Activated effector memory CD4-positive, alpha-beta T cell treated with anti-CD3 and anti-CD28 coated beads, Interleukin-2, amount 50 U/mL, for 16 hours (primary cell): ENCODE measurements at regions not wholly inside any gene's neighbourhood (a gene's known extent, or its start where the extent isn't known, plus 50 kb on each side); places are given as distances from the start of the nearest gene placed in this dataset.
"Not testable (repeated sequence)": the region's sequence is repeated elsewhere in the genome, so short reads cannot be mapped to it uniquely, and the experiment has no call there.

Experiments
- DNase-seq: peaks from one replicate; pipeline ENCODE4 v3.0.0-alpha.2; 2020

GRCh38 chr2:174697255-174697654, 67.0 kb downstream of the CHRNA1 start:
- DNase-seq: peak; percentile 84

DNA sequence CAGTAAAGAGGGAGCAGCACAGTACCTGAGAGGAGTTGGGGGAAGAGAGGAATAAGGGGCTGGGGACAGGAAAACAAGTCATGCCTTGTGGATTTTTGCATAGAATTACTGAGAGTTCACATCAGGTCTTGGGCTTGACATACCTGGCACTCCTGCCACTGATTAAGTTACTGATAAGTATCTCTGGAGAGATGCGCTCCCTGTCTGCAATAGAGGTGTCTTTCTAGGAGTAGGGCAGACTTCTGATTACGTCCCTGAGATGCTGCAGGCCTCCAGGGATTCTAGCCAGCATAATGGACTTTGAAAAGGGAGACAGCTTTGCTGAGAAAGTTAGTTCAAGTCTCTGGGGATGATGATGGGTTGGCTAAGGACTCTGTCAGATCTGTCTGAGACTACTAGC, 69.4 kb downstream of the CHRNA1 start:
- no peak for DNase-seq

- no peak for DNase-seq
Observed at GRCh38 chr2:174694196-174694878, 69.9 kb downstream of the CHRNA1 start.

- no peak for DNase-seq
Observed at GRCh38 chr2:174693344-174693743, 70.9 kb downstream of the CHRNA1 start.

DNA sequence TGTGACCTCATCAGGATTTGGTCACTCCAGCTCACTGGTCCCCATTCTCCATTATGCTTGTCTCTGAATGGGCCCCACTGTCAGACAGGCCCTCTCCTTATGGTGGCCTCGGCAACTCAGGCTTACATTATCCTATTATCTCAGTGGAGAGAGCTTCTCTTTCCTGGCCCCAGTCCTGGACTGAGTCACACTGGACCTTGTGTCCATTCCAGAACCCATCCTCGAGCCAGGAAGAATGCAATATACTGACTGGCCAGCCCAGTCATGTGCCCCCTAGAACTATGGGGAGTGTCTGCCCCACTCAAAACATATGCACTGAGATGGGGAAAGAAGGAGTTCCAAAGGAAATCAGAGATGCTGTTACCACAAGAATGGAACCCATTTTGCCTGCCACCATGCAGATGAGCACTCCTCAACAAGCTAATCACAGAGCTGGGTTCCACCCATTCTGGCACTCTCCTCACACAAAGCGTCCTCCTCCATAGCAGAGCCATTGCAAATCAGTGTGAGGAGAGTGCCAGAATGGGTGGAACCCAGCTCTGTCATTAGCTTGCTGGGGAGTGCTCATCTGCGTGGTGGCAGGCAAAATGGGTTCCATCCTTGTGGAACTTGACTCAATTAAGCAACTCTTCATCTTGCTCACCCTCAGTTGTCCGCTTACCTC, 71.9 kb downstream of the CHRNA1 start:
- DNase-seq: no peak

GRCh38 chr2:174691201-174691779, 73.0 kb downstream of the CHRNA1 start:
- no peak for DNase-seq

GRCh38 chr2:174690026-174690425, 74.2 kb downstream of the CHRNA1 start:
- no peak for DNase-seq

GRCh38 chr2:174688079-174688478, 76.2 kb downstream of the CHRNA1 start:
- DNase-seq: no peak

DNA sequence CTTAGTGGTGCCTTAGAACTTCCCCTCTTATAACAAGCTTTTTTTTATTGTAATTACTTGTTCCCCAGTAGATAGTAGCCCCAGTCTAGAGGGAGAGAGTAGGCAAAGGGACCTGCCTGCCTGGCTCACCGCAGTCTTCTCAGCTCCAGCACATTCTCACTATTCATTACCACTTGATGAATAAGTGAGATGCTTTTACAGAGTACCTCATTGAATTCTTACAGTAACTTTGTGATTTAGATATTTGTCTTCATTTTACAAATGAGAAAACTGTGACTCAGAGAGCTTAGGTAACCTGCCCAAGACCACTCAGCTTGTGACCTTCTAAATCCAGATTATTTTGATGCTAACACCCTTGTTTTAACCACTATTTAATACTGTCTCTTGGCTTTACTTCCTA, 77.8 kb downstream of the CHRNA1 start:
- no peak for DNase-seq

- DNase-seq: no peak
Observed at GRCh38 chr2:174683392-174683759, 80.9 kb downstream of the CHRNA1 start.

DNA sequence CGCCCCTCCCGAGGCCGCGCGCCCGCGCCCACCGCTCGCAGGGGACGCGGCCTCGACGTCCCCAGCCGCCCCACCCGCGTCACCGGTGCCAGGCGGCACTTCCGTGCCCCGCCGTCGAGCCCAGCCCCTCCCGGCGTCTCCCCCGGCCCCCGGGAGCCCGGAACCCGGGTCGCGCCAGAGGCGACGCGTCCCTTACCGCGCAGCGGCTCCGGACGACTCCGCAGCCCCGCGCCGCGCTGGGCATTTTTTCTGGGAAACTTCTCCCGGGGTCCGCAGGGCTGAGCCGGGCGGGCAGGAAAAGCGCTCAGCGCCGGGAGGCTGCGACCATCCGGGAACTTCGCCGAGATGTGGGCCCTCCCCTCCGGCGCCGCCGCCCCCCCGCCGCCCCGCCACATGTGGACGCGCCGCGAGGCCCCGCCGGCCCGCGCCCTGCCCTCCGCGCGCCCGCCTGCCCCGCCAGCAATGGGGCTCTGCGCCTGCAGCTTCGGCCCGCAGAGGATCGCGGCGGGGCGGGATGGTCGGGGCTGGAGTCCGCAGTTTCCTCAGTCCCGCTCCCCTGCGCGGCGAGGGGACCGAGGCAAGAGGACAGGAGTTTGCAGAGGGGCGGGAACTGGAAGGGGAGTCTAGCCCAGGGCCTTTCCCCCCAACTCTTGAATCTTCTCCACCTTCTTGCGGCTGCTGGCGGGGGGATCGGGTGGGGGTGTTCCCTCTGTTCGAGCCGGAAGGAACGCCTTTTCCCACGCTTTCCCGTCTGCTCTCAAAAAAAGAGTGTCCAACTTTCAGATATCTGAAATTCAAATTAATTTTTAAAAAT, 81.5 kb downstream of the CHRNA1 start:
- DNase-seq: peak; percentile 85

DNA sequence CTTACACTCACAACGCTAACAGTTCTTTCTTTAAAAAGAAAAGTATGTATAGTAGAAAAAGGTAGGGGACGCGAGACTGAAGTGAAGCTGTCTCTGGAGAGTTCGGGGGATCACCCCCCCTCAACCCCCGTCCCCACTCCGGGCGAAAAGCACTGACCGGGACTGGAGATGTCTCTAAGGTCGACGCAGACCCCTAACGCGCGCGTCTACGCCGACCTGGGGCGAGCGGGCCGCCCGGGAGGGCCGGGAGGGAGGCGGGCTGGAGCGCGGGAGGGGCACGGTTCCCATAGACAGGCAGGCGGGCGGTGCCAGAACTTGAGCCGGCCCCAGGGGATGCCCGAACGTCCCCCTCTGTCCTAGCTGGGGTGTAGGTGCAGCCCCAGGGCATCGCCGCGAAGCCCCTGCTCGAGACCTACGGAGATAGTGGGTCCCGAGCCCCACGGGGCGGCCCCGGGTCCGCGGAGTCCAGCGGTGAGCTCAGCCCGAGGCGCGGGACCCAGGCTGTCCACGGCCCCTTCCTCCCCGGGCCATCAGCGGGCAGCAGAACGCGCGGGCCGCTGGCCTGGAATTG, 82.2 kb downstream of the CHRNA1 start:
- peak; percentile 76 for DNase-seq

- DNase-seq: no peak
Observed at GRCh38 chr2:174681099-174682006, 82.9 kb downstream of the CHRNA1 start.

GRCh38 chr2:174680221-174680620, 82.6 kb upstream of the WIPF1 start:
- no peak for DNase-seq

- DNase-seq: no peak
Observed at GRCh38 chr2:174678395-174678794, 80.8 kb upstream of the WIPF1 start.

- DNase-seq: no peak
Observed at GRCh38 chr2:174675615-174676014, 78.0 kb upstream of the WIPF1 start.

DNA sequence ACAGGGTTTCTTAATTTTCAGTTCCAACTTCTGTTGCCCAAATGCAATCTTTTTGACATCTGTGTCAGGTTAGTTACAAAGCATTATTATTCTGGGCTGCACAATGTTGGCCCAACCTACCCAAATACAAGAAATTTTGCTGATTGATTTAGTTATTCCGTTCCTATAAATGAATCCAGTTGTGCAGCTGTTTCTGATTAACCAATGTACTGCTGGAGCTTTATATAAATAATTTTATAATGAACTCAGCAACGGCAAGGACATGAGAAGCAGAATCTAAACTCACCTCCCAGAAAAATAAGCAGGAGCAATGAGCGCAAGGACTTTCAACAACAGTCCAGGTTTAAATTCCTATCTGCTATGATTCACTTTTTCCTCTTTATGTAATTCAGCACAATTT, 76.3 kb upstream of the WIPF1 start:
- no peak for DNase-seq

DNA sequence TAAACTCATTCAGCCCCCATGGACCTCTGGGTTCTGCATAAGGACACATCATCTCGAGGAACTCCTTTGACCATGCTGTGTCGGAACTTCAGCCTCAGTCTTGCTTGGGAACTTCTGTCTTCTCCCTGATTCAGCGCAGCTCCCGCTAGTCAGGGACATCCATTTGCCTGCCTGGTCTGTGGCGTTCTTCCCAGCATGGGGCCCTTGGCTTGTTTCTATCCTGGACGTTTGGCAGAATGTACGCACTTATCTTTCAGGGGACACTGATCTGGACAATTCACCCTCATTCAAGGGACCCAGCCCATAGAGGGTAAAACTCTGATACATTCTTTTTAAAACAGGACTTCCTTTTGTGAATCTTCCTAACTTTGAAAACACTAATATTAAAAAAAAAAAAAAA, 75.8 kb upstream of the WIPF1 start:
- DNase-seq: no peak

DNA sequence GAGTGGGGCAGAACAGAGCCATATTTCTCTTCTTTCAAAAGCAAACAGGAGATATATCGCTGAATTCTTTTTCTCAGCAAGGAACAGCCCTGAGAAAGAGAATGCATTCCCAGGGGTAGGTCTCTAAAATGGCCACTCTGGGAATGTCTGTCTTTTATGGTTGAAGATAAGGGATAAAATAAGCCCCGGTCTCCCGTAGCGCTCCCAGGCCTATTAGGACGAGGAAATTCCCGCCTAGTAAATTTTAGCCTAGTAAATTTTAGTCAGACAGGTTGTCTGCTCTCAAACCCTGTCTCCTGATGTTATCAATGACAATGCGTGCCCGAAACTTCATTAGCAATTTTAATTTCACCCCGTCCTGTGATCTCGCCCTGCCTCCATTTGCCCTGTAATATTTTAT, 73.9 kb upstream of the WIPF1 start:
- not testable (repeated sequence) for DNase-seq

- DNase-seq: no peak
Observed at GRCh38 chr2:174670446-174670845, 72.8 kb upstream of the WIPF1 start.

- DNase-seq: no peak
Observed at GRCh38 chr2:174669336-174669735, 71.7 kb upstream of the WIPF1 start.

- DNase-seq: no peak
Observed at GRCh38 chr2:174668075-174668474, 70.5 kb upstream of the WIPF1 start.
